ENCODE measurements at regions not wholly inside any gene's neighbourhood (a gene's known extent, or its start where the extent isn't known, plus 50 kb on each side); places are given as distances from the start of the nearest gene placed in this dataset.

DNA sequence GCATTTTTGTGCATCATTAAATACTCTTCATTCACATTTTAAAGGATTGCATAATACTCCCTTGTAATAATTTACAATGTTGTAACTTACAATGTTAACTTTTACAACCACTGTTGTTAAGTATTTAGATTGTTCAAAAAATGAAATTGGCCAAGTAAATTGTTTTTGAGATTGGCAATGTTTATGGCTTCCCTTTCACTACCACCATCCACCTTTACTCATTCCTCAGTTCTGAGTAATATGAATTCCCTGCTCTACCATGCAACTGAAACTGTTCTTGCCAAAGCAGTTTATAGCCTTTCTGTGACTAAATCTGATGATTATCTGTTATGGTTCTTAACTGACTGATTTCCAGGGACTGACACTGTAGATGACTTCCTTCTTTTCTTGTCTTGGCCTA lies 80.5 kb upstream of the TMEM106B start:
- no peak for DNase-seq (ENCODE audit: low spot score)

DNA sequence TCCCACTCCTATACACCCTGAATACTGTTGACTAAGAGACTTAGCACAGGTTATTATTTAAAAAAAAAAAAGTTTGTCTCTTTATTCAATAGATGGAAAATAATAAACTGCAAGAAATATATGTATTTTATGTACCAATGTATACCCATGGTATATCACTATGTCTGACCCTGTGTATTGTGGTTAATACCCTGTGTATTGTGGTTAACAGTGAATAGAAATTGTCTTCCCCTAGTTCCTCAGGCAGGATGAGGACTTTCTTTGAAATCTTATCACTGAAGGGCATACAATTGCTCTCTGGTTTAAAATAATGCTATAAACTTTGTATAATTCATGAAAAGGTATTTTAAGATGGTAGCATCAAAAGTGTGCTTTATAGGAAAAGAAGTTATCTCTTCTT lies 80.0 kb upstream of the TMEM106B start:
- no peak for DNase-seq (ENCODE audit: low spot score)

DNA sequence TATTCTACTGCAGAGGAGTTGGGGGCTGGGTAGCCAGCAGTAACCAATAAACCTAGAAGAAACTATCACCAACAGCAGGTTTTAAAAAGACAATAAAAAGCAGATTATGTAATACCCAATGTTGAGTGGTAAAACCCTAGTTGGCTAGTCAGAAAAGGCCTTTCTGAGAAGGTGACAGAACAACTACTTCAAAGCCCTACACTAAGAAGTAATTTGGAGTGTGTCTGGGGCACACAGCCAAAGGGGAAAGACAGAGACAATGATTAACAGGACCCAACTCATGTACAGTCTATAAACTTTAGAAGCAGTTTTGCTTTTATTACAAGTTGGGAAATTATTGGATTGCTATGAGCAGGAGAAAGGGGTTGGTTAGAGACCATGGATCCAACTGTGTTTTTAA lies 77.2 kb upstream of the TMEM106B start:
- no peak for DNase-seq (ENCODE audit: low spot score)

DNA sequence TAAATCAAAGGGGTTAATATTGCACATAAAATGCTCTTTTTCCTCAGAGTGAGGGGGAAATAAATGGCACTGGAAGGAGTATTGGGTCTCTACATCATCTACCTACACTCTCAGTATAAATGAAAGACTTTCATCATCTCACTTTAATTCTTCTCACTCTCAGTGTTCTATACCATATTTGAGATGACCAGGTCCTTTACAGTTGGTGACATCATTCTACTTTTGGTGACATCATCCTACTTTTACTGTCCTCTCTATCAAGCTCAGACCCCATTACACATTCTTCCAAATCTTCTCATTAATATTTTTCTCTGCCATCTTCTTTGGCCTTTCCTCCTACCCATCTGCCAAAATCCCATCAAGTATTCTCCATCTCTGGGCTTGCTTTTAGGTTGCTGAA lies 74.6 kb upstream of the TMEM106B start:
- no peak for DNase-seq (ENCODE audit: low spot score)

DNA sequence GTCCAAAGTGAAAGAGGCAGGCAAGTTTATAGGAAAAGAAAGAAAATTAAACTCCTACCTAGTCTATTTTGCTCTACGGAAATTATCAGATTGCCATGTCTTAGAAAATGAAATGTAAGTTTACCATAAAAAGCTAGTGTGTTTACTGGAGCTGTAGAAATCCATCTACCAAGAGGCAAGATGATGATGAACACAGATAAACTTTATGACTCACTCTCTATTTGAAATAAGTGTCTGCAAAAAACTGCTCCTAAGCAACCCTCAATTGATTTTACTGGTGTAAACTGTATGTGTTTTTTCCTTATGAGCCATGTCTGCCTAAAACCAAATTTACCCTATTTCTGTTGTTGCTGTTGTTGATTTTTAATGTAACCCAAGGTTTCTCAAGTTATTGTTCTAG lies 73.8 kb upstream of the TMEM106B start:
- DNase-seq (ENCODE audit: low spot score), result no peak

DNA sequence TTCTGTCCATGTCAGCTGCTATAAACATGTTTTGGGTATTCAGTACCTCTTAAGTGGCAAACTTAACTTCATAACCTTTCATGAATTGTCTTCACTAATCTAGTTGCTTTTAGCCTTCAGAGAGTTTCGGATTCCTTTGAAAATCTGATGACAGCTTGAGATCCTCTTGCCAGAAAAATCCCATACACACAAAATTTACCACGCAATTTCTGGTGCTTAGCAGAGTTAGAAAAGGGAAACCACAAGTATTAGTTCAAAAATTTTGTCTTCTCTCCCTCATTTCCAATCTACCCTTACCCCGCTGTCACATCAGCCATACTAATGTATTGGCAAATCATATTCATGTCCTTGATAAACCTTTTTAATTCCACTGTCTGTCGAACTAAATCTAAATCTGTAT lies 72.7 kb upstream of the TMEM106B start:
- no peak for DNase-seq (ENCODE audit: low spot score)

DNA sequence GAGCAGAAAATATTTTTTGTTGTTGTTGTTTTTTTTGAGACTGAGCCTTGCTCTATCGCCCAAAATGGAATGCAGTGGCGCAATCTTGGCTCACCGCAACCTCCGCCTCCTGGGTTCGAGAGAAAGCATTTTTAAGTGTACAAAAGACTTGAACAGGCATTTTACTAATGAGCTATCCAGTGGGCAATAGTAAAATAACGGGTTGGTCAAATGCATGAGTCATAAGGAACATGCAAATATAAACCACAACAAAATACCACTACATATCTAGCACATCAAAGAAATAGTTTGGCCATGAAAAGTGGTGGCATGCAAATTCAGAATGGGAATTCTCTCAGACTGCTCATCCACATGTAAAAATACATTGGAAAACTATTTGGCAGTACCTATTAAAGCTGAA lies 71.7 kb upstream of the TMEM106B start:
- DNase-seq (ENCODE audit: low spot score), result no peak

DNA sequence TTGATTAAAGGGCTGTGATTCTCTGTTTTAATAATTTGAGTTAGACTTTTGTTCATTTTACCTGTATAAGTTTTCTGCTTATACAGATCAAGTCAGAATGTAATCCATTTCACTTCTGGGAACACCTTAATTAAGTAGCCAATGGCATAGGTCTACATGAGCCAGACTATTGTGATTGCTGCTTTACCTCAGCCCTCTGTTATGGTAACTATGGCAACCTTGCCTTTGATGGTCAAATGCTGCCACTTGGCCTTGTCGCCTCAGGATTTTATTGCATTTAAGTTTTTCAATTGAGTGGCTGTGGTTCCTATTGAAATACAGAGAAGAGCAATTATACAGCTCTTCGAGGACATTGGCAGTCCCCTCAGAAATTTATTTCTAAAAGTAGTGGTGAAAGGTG lies 64.3 kb upstream of the TMEM106B start:
- no peak for DNase-seq (ENCODE audit: low spot score)

DNA sequence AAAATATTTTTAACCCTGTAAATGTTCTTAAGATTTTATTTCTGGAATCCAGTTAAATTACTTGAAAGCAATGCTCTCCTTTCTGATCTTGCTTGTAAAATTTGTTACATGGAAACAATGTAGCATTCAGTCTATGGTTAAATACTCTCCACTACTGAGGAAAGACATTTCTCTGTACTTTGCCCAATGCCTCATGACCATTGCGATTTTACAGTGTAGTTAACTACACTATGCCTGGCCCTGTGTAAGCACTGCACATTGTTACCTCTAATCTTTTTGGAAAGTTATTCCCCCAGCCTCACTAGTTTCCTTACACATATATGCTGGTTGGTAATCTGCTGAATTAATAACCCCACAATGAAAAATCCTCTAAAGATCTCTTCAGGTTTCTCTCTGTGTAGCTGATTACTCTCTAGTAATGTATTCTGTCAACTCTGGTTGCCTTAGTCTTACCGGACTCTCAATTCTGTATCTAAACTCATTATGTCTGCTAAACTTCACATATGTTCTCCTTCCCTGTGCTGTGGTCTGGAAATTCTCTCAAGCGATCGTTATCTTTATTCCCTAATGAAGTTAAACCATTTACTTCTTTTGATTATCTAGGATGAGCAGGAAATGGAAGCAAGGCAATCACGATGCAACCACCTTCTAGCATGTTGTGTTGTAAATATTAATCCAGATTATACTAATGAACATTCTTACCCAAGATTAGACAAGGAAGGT lies 58.7 kb upstream of the TMEM106B start:
- no peak for DNase-seq (ENCODE audit: low spot score)

DNA sequence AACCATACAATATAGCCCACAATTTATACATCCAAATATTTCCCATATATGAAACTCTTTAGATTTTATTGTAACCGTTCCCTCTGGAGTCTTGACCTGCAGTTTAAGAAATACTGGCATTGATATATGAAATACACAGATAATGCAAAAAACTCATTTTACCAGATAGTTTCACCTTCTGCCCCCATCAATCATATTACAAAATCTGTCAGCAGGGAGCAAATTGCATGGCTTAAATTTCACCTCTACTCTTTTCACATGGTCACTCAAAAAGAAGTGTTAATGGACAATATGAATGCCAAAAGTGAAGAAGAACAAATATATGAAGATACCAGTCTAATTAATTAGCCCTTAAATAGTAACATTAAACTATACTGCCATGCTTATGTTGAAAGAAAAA lies 57.0 kb upstream of the TMEM106B start:
- no peak for DNase-seq (ENCODE audit: low spot score)

DNA sequence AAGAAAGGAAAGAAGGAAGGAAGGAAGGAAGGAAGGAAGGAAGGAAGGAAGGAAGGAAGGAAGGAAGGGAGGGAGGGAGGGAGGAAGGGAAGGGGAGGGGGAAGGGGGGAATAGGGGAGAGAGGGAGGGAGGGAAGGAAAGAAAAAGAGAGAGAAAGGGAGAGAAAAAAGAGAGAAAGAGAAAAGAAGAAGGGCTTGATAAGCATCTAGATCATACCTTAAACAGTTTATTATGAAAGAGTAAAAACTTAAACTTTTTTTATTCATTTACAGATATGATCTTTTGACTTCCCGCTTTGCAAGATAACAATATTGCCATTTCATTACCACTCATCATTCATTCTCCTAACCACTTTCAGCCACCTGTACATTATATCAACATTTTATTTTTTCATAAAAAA lies 53.6 kb upstream of the TMEM106B start:
- no peak for DNase-seq (ENCODE audit: low spot score)

DNA sequence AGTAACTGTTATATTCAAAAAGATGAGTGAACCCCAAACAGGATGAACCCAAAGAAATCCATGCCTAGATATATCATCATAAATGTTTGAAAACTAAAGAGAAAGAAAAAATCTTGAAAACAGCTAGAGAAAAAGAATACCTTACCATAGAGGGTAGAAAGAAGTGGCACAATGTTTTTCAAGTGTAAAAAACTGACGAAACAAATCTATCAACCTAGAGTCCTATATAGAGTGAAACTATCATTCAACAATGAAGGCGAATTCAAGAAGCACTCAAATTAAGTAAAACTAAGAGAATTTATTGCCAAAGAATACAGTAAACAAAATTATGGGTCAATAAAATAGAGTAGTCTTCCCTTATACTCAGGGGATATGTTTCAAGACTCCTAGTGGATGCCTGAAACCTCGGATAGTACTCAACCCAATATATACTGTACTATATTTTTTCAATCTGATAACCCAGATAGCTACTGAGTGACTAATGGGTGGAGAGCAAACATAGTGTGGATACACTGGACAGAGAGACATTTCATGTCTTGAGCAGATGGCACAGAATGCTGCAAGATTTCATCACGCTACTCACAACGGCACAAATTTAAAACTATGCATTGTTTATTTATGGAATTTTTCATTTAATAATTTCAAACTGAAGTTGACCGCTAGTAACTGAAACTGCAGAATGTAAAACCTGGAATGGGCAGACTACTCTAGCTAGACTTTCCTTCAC lies 52.6 kb upstream of the TMEM106B start:
- DNase-seq (ENCODE audit: low spot score), result no peak

DNA sequence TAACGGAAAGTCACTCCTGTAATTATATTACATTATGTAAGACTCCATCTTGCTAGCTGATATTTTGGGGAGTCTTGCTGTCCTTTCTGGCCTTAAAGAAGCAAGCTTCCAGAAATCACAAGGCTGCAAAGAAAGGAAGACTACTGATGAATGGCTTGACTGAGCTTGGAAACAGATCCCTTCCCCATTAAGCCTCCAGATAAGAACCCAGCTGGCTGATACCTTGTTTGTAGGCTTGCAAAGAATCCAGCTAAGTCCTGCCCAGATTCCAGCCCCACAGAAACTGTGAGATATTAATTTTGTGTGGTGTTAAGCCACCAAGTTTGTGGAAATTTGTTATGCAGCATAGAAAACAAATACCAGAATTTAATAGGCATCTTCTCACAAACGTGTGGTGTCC lies 49.9 kb upstream of the TMEM106B start:
- DNase-seq (ENCODE audit: low spot score), result no peak

All from hematopoietic multipotent progenitor cell treated with erythropoietin and hydrocortisone succinate and interleukin-3 and kit ligand, for 15 days (in vitro differentiated cells).